Midbrain (tissue), 1 donor: ENCODE measurements at regions not wholly inside any gene's neighbourhood (a gene's known extent, or its start where the extent isn't known, plus 50 kb on each side); places are given as distances from the start of the nearest gene placed in this dataset.
"Not testable (repeated sequence)": the region's sequence is repeated elsewhere in the genome, so short reads cannot be mapped to it uniquely, and the experiment has no call there.

Experiments used
- DNase-seq: peaks from one replicate; lab custom pipeline; 2025; lab: John Stamatoyannopoulos, UW

DNA sequence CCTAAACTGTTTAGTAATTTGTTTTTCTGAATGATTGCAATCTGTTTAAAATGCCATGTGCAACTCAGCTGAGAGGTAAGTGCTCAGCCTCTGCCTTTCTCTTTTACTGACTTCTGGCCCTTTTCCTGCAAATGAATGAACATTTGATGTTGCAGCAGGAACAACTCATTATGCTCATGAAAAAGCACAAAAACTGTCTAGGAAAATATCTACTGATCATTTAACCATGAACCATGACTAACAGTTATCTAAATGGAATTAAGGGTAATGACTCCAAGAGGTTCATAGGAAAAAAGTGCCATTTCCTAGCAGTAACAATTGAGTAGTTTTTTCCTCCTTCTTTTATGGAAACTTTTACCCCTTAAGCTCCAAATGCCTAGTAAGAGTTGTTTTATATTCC lies 70.6 kb upstream of the ANKH start:
- DNase-seq = no peak

DNA sequence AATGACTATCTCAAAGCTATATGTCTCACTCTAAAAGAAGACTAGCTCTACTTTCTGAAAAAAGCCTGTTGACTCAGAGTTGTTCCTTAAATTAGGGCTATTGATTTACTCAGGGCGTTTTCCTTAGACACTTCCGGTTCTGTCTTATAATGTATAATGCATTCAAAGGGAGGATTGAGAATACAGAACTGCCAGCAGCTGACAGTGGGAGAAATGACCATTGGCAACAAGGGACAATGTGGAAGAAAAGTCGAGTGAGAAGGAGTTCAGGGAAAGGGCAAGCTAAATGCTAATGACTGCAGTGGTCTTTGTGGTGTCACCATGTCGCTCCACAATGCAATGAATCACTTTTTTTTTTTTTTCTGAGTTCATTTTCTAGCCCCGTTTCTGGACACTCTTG lies 65.7 kb upstream of the ANKH start:
- DNase-seq = no peak

DNA sequence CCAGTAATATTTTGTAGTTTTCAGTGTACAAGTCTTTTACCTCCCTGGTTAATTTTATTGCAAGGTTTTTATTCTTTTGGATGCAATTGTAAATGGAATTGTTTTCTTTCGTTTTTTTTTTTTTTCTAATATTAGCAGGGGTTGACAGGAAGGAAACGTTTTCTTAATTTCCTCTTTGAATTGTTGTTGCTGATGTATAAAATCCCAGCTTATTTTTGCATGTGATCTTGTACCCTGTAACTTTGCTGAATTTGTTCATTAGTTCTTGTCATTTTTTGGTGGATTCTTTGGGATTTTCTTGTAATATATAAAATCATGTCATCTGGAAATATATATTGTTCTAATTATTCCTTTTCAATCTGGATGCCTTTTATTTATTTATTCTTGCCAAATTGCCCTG lies 65.0 kb upstream of the ANKH start:
- no peak for DNase-seq

DNA sequence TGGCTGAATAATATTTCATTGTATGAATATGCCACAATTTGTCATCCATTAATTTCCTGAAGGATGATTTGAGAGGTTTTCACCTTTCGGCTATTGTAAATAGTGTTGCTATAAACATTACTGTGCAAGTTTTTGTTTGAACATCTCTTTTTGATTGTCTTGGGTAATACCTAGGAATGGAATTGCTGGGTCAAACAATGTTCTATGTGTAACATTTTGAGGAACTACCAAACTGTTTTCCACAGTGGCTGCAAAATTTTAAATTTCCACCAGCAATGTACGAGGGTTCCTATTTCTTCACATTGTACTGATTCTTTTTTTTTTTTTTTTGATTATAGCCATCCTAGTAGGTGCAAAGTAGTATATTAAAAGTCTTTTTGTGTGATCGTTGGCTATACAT lies 63.8 kb upstream of the ANKH start:
- DNase-seq = no peak

DNA sequence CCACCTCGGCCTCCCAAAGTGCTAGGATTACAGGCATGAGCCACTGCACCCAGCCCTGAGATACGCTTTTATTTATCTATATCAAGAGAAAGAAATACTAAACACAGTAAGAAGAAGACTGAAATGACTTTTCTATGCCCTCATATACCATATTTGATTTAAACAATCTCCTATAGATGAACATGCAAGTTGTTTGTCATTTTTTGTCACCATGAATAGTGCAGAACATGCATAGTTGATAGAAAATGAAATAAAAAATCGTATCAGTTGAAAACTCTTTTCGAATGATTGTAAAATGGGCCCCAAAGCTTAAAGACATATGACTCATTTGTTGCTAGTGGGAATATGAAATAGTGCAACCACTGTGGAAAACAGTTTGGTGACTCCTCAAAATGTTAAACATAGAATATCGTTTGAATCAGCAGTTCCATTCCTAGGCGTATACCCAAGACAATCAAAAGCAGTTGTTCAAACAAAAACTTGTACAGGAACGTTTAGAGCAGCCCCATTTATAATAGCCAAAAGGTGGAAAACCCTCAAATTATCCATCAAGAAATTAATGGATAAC lies 61.4 kb upstream of the ANKH start:
- DNase-seq = no peak

DNA sequence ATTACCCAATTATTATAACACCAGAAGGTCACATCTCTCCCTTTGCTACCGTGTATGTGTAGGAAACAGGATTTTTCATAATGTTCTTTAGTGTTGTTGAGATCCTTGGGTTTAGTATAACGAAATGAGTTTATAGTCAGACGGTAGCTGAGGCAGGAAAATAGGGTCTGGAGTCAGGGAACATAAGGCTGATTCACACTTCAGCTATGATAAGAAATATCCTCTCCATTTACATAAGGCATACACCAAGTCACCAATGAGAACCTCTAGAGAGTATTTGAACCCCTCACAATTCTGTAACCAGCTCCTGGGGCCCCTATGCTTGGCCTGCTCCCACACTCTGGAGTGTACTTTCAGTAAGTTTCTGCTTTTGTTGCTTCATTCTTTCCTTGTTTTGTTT lies 58.9 kb upstream of the ANKH start:
- no peak for DNase-seq

DNA sequence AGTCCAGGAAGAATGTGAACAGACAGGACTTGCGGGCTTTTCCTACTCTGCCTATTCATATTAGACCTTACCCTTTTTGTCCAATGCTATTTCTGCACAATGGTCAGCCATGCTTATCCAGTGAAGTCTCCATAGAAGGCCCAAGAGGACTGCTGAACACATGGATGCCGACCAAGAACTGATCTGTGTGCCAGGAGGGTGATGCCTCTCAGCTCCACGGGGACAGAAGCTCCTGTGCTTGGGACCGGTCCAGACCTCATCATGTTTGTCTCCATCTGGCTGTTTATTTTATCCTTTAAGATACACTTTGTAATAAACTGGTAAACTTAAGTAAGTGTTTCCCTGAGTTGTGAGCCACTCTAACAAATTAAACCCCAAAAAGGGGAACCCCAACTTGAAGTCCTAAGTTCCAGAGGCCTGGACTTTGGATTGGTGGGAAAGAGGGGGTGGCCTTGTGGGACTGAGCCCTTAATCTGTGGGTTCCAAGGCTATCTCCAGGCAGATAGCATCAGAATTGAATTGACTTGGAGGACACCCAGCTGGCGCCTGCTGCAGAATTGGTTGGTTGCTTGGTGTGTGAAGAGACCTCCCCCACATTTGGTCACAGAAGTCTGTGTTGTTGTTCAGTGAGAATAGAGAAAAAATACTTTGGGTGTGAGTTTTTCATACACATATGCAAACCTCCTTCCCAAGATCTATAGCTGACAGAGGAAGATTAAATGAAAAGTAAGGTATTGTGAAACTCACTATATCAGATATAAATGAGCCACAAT lies 57.9 kb upstream of the ANKH start:
- DNase-seq = no peak

DNA sequence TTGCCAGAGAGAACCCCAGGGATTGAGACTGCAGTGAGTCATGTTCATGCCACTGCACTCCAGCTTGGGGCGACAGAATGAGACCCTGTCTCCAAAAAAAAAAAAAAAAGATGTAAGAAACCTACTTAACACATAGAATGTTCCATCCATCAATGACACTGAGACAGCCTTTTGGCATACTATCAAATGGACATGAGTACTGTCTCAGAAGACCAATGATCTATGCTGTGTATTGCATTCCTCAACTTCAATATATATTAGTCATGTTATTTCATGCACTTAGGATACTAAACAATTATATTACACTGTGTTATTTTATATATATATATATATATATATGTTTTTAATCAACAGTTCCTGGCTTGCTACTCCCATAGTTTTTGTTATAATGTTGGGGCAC lies 57.1 kb upstream of the ANKH start:
- no peak for DNase-seq

DNA sequence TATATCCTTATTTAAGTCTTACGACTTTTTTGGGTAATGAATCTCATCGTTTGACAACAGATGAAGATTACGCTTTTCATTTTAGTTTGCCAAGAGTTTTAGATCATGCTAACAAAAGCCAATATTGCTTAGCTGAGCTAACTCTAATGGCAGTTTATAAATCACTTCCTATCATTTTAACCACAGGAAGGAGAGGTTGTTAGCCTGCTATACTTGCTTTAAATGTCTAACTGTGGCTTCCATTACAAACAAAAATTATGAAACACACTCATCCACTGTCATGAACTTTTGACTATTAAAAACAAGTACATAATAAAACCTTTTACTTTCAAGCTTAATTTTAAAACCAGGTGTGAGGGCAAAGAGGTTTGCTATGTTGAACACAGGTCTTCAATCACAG lies 53.7 kb upstream of the ANKH start:
- no peak for DNase-seq

DNA sequence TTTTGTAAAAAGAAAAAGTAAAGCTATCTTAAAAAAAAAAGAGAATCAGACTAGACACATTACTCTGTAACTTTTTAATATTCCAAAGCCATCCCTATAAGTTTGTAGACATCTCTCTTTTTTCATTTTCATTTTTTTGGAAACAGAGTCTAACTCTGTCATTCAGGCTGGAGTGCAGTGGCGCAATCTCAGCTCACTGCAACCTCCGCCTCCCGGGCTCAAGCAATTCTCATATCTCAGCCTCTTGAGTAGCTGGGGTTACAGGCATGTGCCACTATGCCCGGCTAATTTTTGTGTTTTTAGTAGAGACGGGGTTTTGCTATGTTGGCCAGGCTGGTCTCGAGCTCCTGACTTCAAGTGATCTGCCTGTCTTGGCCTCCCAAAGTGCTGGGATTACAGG lies 51.4 kb upstream of the ANKH start:
- DNase-seq = not testable (repeated sequence)

DNA sequence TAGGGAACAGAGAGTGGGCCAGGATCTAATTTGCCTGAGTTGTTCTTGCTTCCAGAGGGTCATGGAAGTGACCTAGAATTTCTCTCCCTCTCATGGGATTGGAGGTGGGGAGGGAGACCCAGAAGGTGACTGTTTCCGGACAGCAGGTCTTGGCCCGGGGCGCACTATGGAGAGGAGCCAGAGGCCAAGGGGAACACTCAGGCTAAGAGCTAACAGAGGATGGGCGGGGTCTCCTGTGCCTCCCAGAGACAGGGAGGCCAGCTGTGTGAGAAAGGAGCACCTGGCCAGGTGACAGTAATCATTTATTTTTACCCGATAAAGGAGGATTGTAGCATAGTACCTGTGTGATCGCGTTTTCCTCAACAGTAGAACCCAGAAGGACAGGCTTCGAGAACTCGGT lies 50.9 kb upstream of the ANKH start:
- DNase-seq = no peak
